Naive thymus-derived CD4-positive, alpha-beta T cell (primary cell): ENCODE measurements at regions not wholly inside any gene's neighbourhood (a gene's known extent, or its start where the extent isn't known, plus 50 kb on each side); places are given as distances from the start of the nearest gene placed in this dataset.

Experiments used
- ATAC-seq: fragments of 150-1000 bp; cut with Tn5 transposase; 2 replicates; pipeline ENCODE4 v1.10.0; 2021; ENCODE audit warnings: mild to moderate bottlenecking, moderate library complexity
- CTCF ChIA-PET: fragments of 350-600 bp; sonication (Branson Sonifier 250); formaldehyde crosslinking; loops from one replicate; lab custom pipeline; 2021; ENCODE audit warnings: antibody characterized with exemption; lab: Charles Lee
- POLR2A ChIA-PET: fragments of 350-600 bp; sonication (Branson Sonifier 250); formaldehyde crosslinking; loops from one replicate; lab custom pipeline; 2021; ENCODE audit warnings: antibody characterized with exemption, inconsistent platforms; lab: Charles Lee
- DNase-seq, 9 donors: peaks; one replicate each; pipeline versions ENCODE4 v3.0.0 to v3.0.0-alpha.2; 2020 to 2022; ENCODE audit warnings: mixed read lengths in 1 of 9
- H3K27ac ChIP-seq: one replicate; pipeline ENCODE4 v1.7.0; 2013; ENCODE audit warnings: mild to moderate bottlenecking, low read depth, low read length, moderate library complexity
- H3K27me3 ChIP-seq, 2 donors: one replicate each; pipeline ENCODE4 v1.7.0; 2013; ENCODE audit warnings: low read length in 2 of 2, mild to moderate bottlenecking in 2 of 2, moderate library complexity in 2 of 2; ENCODE audit not compliant: control insufficient read depth in 2 of 2, insufficient read depth in 2 of 2
- H3K36me3 ChIP-seq, 3 experiments: 1 replicate in 2 of 3; 2 replicates in 1 of 3; pipeline ENCODE4 v1.7.0; 2013; ENCODE audit warnings: low read length in 3 of 3, mild to moderate bottlenecking in 3 of 3, moderate library complexity in 1 of 3; ENCODE audit not compliant: insufficient read depth in 3 of 3, control insufficient read depth in 2 of 3
- H3K4me1 ChIP-seq, 2 donors: one replicate each; pipeline ENCODE4 v1.7.0; 2013; ENCODE audit warnings: low read length in 2 of 2, mild to moderate bottlenecking in 2 of 2, moderate library complexity in 1 of 2; ENCODE audit not compliant: control insufficient read depth in 2 of 2, insufficient read depth in 2 of 2
- H3K4me3 ChIP-seq: 2 replicates; pipeline ENCODE4 v1.7.0; 2013; ENCODE audit warnings: mild to moderate bottlenecking, low read length
- H3K9me3 ChIP-seq, 3 experiments: 1 replicate in 2 of 3; 2 replicates in 1 of 3; pipeline ENCODE4 v1.7.0; 2013; ENCODE audit warnings: low read length in 3 of 3; ENCODE audit not compliant: control insufficient read depth in 2 of 3
- H3K27ac Mint-ChIP-seq, 9 donors: one replicate each; pipeline ENCODE4 v1.8.0; 2020 to 2022; ENCODE audit warnings: mixed read lengths in 9 of 9, mild to moderate bottlenecking in 8 of 9, moderate library complexity in 5 of 9, inconsistent platforms in 2 of 9
- H3K27me3 Mint-ChIP-seq, 5 donors: one replicate each; pipeline ENCODE4 v1.8.0; 2021 to 2022; ENCODE audit warnings: mixed read lengths in 5 of 5, mild to moderate bottlenecking in 1 of 5
- H3K36me3 Mint-ChIP-seq, 5 donors: one replicate each; pipeline ENCODE4 v1.8.0; 2020 to 2022; ENCODE audit warnings: mixed read lengths in 5 of 5, mild to moderate bottlenecking in 3 of 5, inconsistent platforms in 1 of 5
- H3K4me1 Mint-ChIP-seq, 7 donors: one replicate each; pipeline ENCODE4 v1.8.0; 2020 to 2022; ENCODE audit warnings: mixed read lengths in 7 of 7, mild to moderate bottlenecking in 3 of 7, inconsistent platforms in 1 of 7
- H3K4me3 Mint-ChIP-seq, 10 donors: one replicate each; pipeline ENCODE4 v1.8.0; 2020 to 2022; ENCODE audit warnings: mild to moderate bottlenecking in 10 of 10, mixed read lengths in 10 of 10, moderate library complexity in 6 of 10, inconsistent platforms in 2 of 10
- H3K9me3 Mint-ChIP-seq, 11 donors: one replicate each; pipeline ENCODE4 v1.8.0; 2020 to 2022; ENCODE audit warnings: mixed read lengths in 11 of 11, mild to moderate bottlenecking in 4 of 11, inconsistent platforms in 1 of 11, moderate library complexity in 1 of 11
- intact Hi-C, 2 donors: fragments of 100-400 bp; cut with micrococcal nuclease; formaldehyde crosslinking; loops; one replicate each; pipeline ENCODE4 v1.15.1; 2023

- Histone ChIP-seq H3K4me3 (no peak overlapping the region), H3K9me3 (no peaks in the 10 kb centered on the region), H3K27ac (no peak overlapping the region), H3K4me1 (peaks cover 12 to 16% of the 10 kb centered on the region in 2 donors), H3K27me3 (no peaks in the 10 kb centered on the region), H3K36me3 (no peaks in the 10 kb centered on the region)
- peak overlapping the region in 8 of 9 donors; percentile 4 to 67 (median 28) for H3K27ac Mint-ChIP-seq
- peak overlapping the region in 1 of 10 donors; percentile 0 for H3K4me3 Mint-ChIP-seq
- POLR2A ChIA-PET, result interaction anchor here (1.6 kb wide), 1 partner anchor 13 kb away, joined by 3 read pairs; no protein-coding TSS in a partner anchor
- H3K36me3 Mint-ChIP-seq, result no peaks in the 10 kb centered on the region
- intact Hi-C loops, result no loop called here
- DNase-seq, result no peak
- no peak for ATAC-seq
- H3K9me3 Mint-ChIP-seq, result no peaks in the 10 kb centered on the region
- peaks cover 26 to 59% (median 48%) of the 10 kb centered on the region in 7 donors for H3K4me1 Mint-ChIP-seq
- CTCF ChIA-PET, result no interaction called here
- H3K27me3 Mint-ChIP-seq, result no peaks in the 10 kb centered on the region
Measured at GRCh38 chr4:81651243-81651899, 179.7 kb upstream of the RASGEF1B start.

GRCh38 chr4:81650606-81651242 lies 179.0 kb upstream of the RASGEF1B start:
- intact Hi-C loops, result no loop called here
- H3K4me1 ChIP-seq, result peaks cover 12 to 16% of the 10 kb centered on the region in 2 donors
- H3K36me3 ChIP-seq, result no peaks in the 10 kb centered on the region
- DNase-seq (no peak), ATAC-seq (no peak)
- Mint-ChIP-seq H3K9me3 (no peaks in the 10 kb centered on the region), H3K36me3 (no peaks in the 10 kb centered on the region), H3K4me3 (peak overlapping the region in 5 of 10 donors; percentile 0 to 29 (median 8)), H3K27me3 (no peaks in the 10 kb centered on the region), H3K27ac (peak overlapping the region in 7 of 9 donors; percentile 16 to 67 (median 49)), H3K4me1 (peaks cover 26 to 59% (median 48%) of the 10 kb centered on the region in 7 donors)
- H3K9me3 ChIP-seq, result no peaks in the 10 kb centered on the region
- ChIA-PET CTCF (no interaction called here), POLR2A (interaction anchor here (1.6 kb wide), 1 partner anchor 12 kb away, joined by 3 read pairs; no protein-coding TSS in a partner anchor)
- H3K27me3 ChIP-seq, result no peaks in the 10 kb centered on the region
- no peak overlapping the region for H3K27ac ChIP-seq
- H3K4me3 ChIP-seq, result no peak overlapping the region

GRCh38 chr4:81648576-81649275 lies 177.0 kb upstream of the RASGEF1B start:
- Histone ChIP-seq H3K36me3 (no peaks in the 10 kb centered on the region), H3K4me3 (no peak overlapping the region), H3K27ac (peak overlapping the region; percentile 0), H3K27me3 (no peaks in the 10 kb centered on the region), H3K9me3 (no peaks in the 10 kb centered on the region), H3K4me1 (peaks cover 12 to 16% of the 10 kb centered on the region in 2 donors)
- Mint-ChIP-seq H3K36me3 (peaks cover 0 to 4% (median 0%) of the 10 kb centered on the region in 5 donors), H3K27ac (peak overlapping the region; percentile 33 to 80 (median 64)), H3K9me3 (peaks cover 0 to 8% (median 0%) of the 10 kb centered on the region in 11 donors), H3K27me3 (no peaks in the 10 kb centered on the region), H3K4me1 (peaks cover 25 to 59% (median 48%) of the 10 kb centered on the region in 7 donors), H3K4me3 (peak overlapping the region in 9 of 10 donors; percentile 45 to 71 (median 54))
- DNase-seq (peak in 8 of 9 donors; percentile 45 to 71 (median 54)), ATAC-seq (peak; percentile 93)
- ChIA-PET CTCF (no interaction called here), POLR2A (no interaction called here)
- intact Hi-C loops, result loop anchor here (2.0 to 5.0 kb wide), 6 partner anchors 14 to 194 kb away; partner anchors contain the start of gene RASGEF1B (in 1 of the 2)

- DNase-seq, result no peak
- no peaks in the 10 kb centered on the region for H3K27me3 ChIP-seq
- POLR2A ChIA-PET, result no interaction called here
- peak overlapping the region in 1 of 9 donors; percentile 32 for H3K27ac Mint-ChIP-seq
- H3K4me1 Mint-ChIP-seq, result peaks cover 20 to 51% (median 48%) of the 10 kb centered on the region in 7 donors
- no peaks in the 10 kb centered on the region for H3K36me3 ChIP-seq
- no peak for ATAC-seq
- H3K4me3 Mint-ChIP-seq, result no peak overlapping the region
- H3K4me1 ChIP-seq, result peaks cover 12 to 16% of the 10 kb centered on the region in 2 donors
- H3K36me3 Mint-ChIP-seq, result peaks cover 0 to 6% (median 0%) of the 10 kb centered on the region in 5 donors
- intact Hi-C loops, result loop anchor here in 1 of 2 donors (5.0 kb wide), 3 partner anchors 80 to 195 kb away; no protein-coding TSS in a partner anchor
- no peak overlapping the region for H3K27ac ChIP-seq
- H3K27me3 Mint-ChIP-seq, result no peaks in the 10 kb centered on the region
- no peak overlapping the region for H3K4me3 ChIP-seq
- no peaks in the 10 kb centered on the region for H3K9me3 ChIP-seq
- peaks cover 0 to 11% (median 0%) of the 10 kb centered on the region in 11 donors for H3K9me3 Mint-ChIP-seq
- CTCF ChIA-PET, result no interaction called here
Measured at GRCh38 chr4:81647388-81647787, 175.7 kb upstream of the RASGEF1B start.

- Mint-ChIP-seq H3K27ac (no peak overlapping the region), H3K9me3 (peaks cover 0 to 11% (median 0%) of the 10 kb centered on the region in 11 donors), H3K27me3 (no peaks in the 10 kb centered on the region), H3K36me3 (peaks cover 0 to 6% (median 0%) of the 10 kb centered on the region in 5 donors), H3K4me1 (peaks cover 4 to 17% (median 7%) of the 10 kb centered on the region in 7 donors), H3K4me3 (no peak overlapping the region)
- Histone ChIP-seq H3K9me3 (no peaks in the 10 kb centered on the region), H3K4me1 (no peaks in the 10 kb centered on the region), H3K27me3 (no peaks in the 10 kb centered on the region), H3K27ac (no peak overlapping the region), H3K36me3 (no peaks in the 10 kb centered on the region), H3K4me3 (no peak overlapping the region)
- no peak for ATAC-seq
- ChIA-PET POLR2A (no interaction called here), CTCF (no interaction called here)
- no peak for DNase-seq
- intact Hi-C loops, result no loop called here
Measured at GRCh38 chr4:81642543-81642942, 170.8 kb upstream of the RASGEF1B start.

- no peak overlapping the region for H3K27ac Mint-ChIP-seq
- ATAC-seq, result no peak
- peaks cover 0 to 7% (median 0%) of the 10 kb centered on the region in 11 donors for H3K9me3 Mint-ChIP-seq
- intact Hi-C loops, result no loop called here
- Histone ChIP-seq H3K36me3 (no peaks in the 10 kb centered on the region), H3K9me3 (no peaks in the 10 kb centered on the region), H3K4me1 (no peaks in the 10 kb centered on the region), H3K4me3 (no peak overlapping the region), H3K27me3 (no peaks in the 10 kb centered on the region), H3K27ac (no peak overlapping the region)
- POLR2A ChIA-PET, result no interaction called here
- peaks cover 0 to 12% (median 5%) of the 10 kb centered on the region in 7 donors for H3K4me1 Mint-ChIP-seq
- H3K27me3 Mint-ChIP-seq, result no peaks in the 10 kb centered on the region
- CTCF ChIA-PET, result no interaction called here
- H3K4me3 Mint-ChIP-seq, result no peak overlapping the region
- no peak for DNase-seq
- H3K36me3 Mint-ChIP-seq, result peaks cover 0 to 4% (median 0%) of the 10 kb centered on the region in 5 donors
Measured at GRCh38 chr4:81639248-81639647, 167.5 kb upstream of the RASGEF1B start.
